ENCODE measurements at regions not wholly inside any gene's neighbourhood (a gene's known extent, or its start where the extent isn't known, plus 50 kb on each side); places are given as distances from the start of the nearest gene placed in this dataset.

- TF ChIP-seq EZH2 (IDR thresholded peaks at IDR 0.05; ENCODE audit: low read length, missing control alignments) (no peak), CTCF (conservative IDR thresholded peaks at IDR 0.05 in 1 of 2, IDR thresholded peaks at IDR 0.05 in 1 of 2; ENCODE audit: low read depth in 1 of 2, low read length in 2 of 2) (no peak)
These were observed 108.6 kb upstream of the CCDC196 start for GRCh38 chr14:66377574-66377973.

Measured in fibroblast of lung (primary cell).